RCC 7860 (cell line): ENCODE measurements at regions not wholly inside any gene's neighbourhood (a gene's known extent, or its start where the extent isn't known, plus 50 kb on each side); places are given as distances from the start of the nearest gene placed in this dataset.

Experiments used
- DNase-seq: peaks from one replicate; pipeline ENCODE4 v3.0.0-alpha.2; 2015; ENCODE audit warnings: low spot score
- FAIRE-seq: peaks from 2 replicates; lab custom pipeline; 2012; peaks lifted over from hg19 to GRCh38; lab: Jason Lieb, UNC

DNA sequence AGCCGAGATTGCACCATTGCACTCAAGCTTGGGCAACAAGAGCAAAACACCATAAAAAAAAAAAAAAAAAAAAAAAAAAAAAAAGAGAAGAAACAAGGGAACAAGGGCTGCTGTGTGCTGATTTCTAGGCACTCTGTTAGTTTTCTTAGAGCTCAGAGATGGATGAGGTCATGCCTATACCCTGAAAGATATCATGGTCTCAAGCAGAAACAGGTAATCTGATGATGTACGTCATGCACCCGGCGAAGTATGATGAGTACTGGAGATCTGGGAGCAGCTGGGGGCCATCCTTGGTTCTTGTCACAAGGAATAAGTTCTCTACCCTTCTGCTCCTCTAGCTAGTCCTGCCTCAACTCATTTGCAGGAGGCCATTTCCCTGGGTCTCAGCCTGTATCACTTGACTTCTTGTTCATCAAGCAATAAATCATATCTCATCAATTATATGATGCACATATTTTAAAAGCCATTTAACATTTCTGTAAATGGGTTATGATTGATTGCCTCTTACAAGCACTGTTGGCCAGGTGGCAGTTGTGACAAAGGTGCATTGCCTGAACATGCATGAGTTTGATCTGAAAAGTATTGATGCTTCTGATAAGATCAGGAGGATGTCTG is 517.2 kb downstream of the DHX35 start:
- DNase-seq = no peak
- no peak for FAIRE-seq

DNA sequence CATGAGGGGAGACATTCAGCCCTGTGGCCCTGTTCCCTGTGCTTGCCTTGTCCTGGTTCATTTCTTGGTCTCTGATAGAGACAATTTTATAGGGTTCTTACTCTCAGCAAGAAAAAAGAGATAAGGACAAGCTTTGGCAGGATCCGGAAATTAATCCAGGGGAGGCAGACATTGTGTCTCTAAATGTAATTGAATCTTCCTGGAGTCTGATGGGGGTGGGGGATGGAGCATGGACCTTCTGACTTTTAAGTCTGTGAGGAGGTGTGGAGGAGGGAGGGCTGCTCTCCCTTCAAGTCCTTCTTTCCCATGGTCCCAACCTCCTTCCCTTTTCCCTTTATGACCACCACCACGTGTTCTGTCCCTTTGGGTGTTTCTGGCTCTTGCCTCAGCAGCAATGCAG is 512.7 kb downstream of the DHX35 start:
- FAIRE-seq = no peak
- no peak for DNase-seq

GRCh38 chr20:39473536-39473935 is 511.4 kb downstream of the DHX35 start:
- FAIRE-seq (no peak), DNase-seq (no peak)

DNA sequence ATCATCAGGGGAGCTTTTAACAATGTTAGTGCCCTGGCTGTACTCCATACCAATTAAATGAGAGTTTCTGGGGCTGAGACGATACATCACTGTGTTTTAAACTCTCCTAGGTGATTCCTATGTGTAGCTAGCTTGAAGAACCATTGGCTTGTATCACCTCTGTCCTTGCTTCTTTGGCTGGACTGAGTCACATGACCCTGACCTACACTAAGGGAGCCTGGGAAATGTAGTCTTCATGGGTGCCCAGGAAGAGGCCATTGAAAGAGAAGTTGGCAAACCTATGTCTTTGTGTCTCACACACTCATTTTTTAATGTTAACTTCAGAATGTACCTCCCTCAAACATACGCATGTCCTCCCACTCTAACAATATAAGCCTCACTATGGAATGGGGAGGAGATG is 506.6 kb downstream of the DHX35 start:
- FAIRE-seq (no peak), DNase-seq (no peak)

DNA sequence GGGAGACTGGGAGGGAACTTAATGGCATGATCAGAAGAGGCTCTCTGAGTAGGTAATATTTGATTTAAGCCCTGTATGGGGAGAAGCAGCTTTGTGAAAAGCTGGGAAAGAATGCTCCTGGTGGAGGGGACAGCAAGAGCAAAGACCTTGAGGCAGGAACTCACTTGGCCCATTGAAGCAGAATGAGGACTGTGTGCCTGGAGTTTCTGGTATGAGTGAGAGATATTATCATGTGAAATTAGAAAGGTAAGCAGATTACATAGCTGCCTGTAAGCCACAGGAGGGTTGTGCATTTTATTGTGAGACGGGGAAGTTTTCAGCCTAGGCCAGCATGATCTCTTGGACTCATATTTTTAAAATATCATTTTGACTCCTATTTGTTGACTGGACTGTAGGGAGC is 502.1 kb downstream of the DHX35 start:
- no peak for FAIRE-seq

GRCh38 chr20:39462416-39462945 is 500.3 kb downstream of the DHX35 start:
- FAIRE-seq = no peak
- DNase-seq = no peak

More for the DNA sequence above, 502.1 kb downstream of the DHX35 start:
- DNase-seq = no peak

DNA sequence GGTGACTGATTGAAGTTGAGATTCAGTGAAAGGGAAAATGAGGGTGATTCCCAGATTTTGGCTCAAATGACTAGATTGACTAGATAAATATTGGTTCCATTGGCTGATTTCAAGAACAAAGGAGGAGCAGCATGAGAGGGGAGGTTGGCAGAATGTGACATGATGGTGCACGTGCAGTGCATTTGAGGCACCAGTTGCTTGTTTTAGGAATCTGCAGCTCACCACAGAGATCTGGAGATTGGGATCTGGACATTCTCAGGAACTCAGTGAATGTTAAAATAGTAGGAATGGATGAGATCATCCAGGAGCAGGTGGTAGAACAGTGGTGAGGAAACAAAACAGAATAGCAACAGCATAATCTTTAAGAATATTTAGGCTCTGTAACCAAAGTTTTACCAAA is 496.3 kb downstream of the DHX35 start:
- FAIRE-seq (no peak), DNase-seq (no peak)

- FAIRE-seq = no peak
- DNase-seq = no peak
Observed at GRCh38 chr20:39453890-39454289, 491.7 kb downstream of the DHX35 start.

GRCh38 chr20:39452583-39453340 is 490.6 kb downstream of the DHX35 start:
- FAIRE-seq (no peak), DNase-seq (no peak)

GRCh38 chr20:39451386-39451785 is 489.2 kb downstream of the DHX35 start:
- FAIRE-seq (no peak), DNase-seq (no peak)

- FAIRE-seq = no peak
- DNase-seq = no peak
Observed at GRCh38 chr20:39446397-39446796, 484.3 kb downstream of the DHX35 start.

- DNase-seq = no peak
- FAIRE-seq = no peak
Observed at GRCh38 chr20:39445095-39445494, 483.0 kb downstream of the DHX35 start.

DNA sequence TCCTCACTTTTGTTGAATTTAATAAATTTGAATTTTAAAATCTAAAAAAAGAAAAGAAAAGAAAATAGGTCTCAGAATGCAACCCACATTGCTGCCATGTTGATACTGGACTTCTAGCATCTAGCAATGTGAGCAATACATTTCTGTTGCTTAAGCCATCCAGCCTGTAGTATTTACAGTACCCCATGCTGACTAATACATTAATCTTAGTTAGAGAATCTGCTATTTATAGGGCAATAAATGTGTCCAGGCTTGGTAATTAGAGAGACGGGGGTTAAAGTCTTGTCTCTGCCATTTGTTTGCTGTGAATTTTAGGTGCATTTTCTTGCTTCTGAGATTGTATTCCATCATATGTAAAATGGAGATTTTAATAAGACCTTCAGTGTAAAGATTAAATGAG is 471.3 kb downstream of the DHX35 start:
- FAIRE-seq (no peak), DNase-seq (no peak)

DNA sequence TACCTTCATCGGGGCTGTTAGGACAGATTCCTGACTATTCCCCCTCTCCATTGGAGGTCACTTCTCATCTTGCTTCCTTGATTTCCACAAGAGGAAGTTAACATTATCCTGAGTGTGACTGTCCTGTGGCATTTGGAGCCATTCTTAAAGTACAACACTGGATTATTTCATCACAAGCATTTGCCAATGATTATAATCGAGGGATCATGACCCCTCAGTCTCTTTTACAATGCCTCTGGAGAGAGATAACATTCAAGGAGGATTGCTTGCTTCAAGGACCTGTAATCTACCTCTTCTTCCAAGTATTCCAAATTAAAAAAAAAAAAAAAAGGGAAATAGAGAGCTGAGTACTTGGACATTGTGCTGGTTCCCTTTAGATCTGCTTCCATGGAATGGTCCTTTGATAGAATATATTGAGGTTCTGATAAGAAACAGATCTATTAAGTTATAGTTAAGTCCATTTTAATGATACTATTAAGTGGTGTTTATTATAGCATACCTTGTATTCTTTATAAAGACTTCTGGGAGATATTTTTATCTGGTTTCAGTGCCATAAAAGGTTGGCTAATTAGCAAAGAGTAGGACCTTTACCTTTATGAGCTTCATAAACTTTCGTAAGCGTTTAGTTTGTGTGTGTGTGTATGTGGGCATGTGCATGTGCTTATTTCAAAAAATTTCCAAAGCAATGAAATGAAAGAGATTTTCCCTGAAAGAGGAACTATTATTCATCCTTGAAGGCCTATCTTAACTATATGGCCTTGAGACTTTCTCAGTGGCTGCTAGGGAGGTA is 469.1 kb downstream of the DHX35 start:
- FAIRE-seq (no peak), DNase-seq (no peak)

- DNase-seq (peak; percentile 15), FAIRE-seq (no peak)
Observed at GRCh38 chr20:39429726-39430125, 467.6 kb downstream of the DHX35 start.

- no peak for FAIRE-seq
Observed at GRCh38 chr20:39424962-39425678, 463.0 kb downstream of the DHX35 start.

GRCh38 chr20:39421571-39422105 is 459.5 kb downstream of the DHX35 start:
- DNase-seq (no peak), FAIRE-seq (no peak)

More at GRCh38 chr20:39424962-39425678, 463.0 kb downstream of the DHX35 start:
- DNase-seq = no peak

- no peak for FAIRE-seq
- DNase-seq = no peak
Observed at GRCh38 chr20:39412091-39412490, 449.9 kb downstream of the DHX35 start.

DNA sequence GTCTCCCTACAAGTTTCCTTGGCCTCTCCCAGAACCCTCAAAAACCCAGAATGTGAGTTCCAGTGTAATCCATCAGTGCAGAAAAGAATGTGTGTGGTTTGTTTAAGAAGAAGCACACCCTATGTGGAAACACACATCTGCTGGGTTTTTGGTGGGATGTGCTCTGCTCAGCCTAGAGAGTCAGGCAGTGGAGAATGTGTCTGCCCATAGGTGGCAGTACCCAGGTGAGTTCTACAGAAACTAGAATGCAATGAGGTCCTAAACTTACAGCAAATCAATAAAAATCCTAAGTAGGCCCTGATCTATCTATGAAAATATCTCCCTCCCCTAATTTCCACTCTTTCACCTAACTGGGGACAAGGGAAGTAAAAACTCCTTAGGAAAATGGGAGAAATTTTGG is 437.3 kb downstream of the DHX35 start:
- no peak for DNase-seq

DNA sequence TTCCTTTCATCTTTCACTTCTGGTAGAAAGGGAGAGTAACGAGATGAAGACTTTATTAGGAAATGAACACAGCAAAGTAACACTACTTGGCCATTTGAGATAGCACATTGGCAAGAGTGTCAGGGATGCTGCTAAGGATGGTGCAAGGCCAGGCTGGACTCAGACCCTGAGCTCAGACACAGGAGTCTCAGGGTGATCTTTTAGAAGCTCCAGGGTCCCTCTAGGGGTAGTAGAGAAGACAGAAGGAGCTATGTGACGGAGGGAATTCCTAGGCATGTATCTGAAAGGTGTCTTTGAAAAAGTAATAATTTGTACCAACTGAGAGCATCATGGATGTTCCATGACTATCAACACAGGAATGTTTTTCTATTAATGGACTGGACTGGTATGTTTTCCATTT is 436.5 kb downstream of the DHX35 start:
- FAIRE-seq = no peak

More for the DNA sequence above, 437.3 kb downstream of the DHX35 start:
- no peak for FAIRE-seq

GRCh38 chr20:39397646-39398045 is 435.5 kb downstream of the DHX35 start:
- DNase-seq (no peak), FAIRE-seq (no peak)

More for the DNA sequence above, 436.5 kb downstream of the DHX35 start:
- no peak for DNase-seq
